Keratinocyte (primary cell): ENCODE measurements at regions not wholly inside any gene's neighbourhood (a gene's known extent, or its start where the extent isn't known, plus 50 kb on each side); places are given as distances from the start of the nearest gene placed in this dataset.

ENCODE experiments used
- DNase-seq: peaks from one replicate; pipeline ENCODE4 v3.0.0-alpha.2; 2011; ENCODE audit warnings: low read depth, missing footprints, low spot score
- FAIRE-seq: peaks from 2 replicates; lab custom pipeline; 2011; peaks lifted over from hg19 to GRCh38; lab: Jason Lieb, UNC
- H2AFZ ChIP-seq: 2 replicates; pipeline ENCODE4 v1.6.0; 2012; ENCODE audit warnings: low read length, control low read depth, inconsistent platforms; ENCODE audit not compliant: control insufficient read depth
- H3K27ac ChIP-seq: 2 replicates; pipeline ENCODE4 v1.5.1; 2011; ENCODE audit warnings: low read length; ENCODE audit not compliant: control insufficient read depth, insufficient read depth
- H3K27me3 ChIP-seq: 3 replicates; pipeline ENCODE4 v1.6.0; 2011; ENCODE audit warnings: low read length; ENCODE audit not compliant: control insufficient read depth, insufficient read depth; ENCODE audit errors: extremely low read depth
- H3K36me3 ChIP-seq, 2 experiments: 2 replicates in 1 of 2; 3 replicates in 1 of 2; pipeline ENCODE4 v1.5.1; 2011; ENCODE audit warnings: low read length in 2 of 2, mild to moderate bottlenecking in 1 of 2; ENCODE audit not compliant: control insufficient read depth in 2 of 2, insufficient read depth in 2 of 2; ENCODE audit errors: extremely low read depth in 1 of 2
- H3K4me1 ChIP-seq: 3 replicates; pipeline ENCODE4 v1.5.1; 2011; ENCODE audit warnings: low read length; ENCODE audit not compliant: control insufficient read depth, insufficient read depth; ENCODE audit errors: extremely low read depth
- H3K4me2 ChIP-seq: 3 replicates; pipeline ENCODE4 v1.6.0; 2011; ENCODE audit warnings: low read depth, low read length; ENCODE audit not compliant: control insufficient read depth, insufficient read depth; ENCODE audit errors: extremely low read depth
- H3K4me3 ChIP-seq, 3 experiments: fragments of 200-600 bp in 1 of 3; sonication (generic) in 1 of 3; 2 replicates in 2 of 3; 3 replicates in 1 of 3; pipeline ENCODE4 v1.5.1; 2011 to 2016; ENCODE audit warnings: low read length in 3 of 3, mild to moderate bottlenecking in 3 of 3, control low read depth in 2 of 3, inconsistent platforms in 1 of 3, low read depth in 1 of 3, mixed read lengths in 1 of 3, mixed run types in 1 of 3, moderate library complexity in 1 of 3; ENCODE audit not compliant: control insufficient read depth in 2 of 3, insufficient read depth in 2 of 3; ENCODE audit errors: extremely low read depth in 1 of 3
- H3K79me2 ChIP-seq: 2 replicates; pipeline ENCODE4 v1.6.0; 2012; ENCODE audit warnings: low read length; ENCODE audit not compliant: control insufficient read depth, insufficient read depth
- H3K9ac ChIP-seq: 3 replicates; pipeline ENCODE4 v1.6.0; 2011; ENCODE audit warnings: low read length; ENCODE audit not compliant: control insufficient read depth, insufficient read depth; ENCODE audit errors: extremely low read depth
- H3K9me1 ChIP-seq: 3 replicates; pipeline ENCODE4 v1.6.0; 2011; ENCODE audit warnings: low read length; ENCODE audit not compliant: control insufficient read depth, insufficient read depth; ENCODE audit errors: extremely low read depth
- H3K9me3 ChIP-seq: 2 replicates; pipeline ENCODE4 v1.5.1; 2012; ENCODE audit warnings: low read depth, low read length; ENCODE audit not compliant: control insufficient read depth
- H4K20me1 ChIP-seq: 3 replicates; pipeline ENCODE4 v1.6.0; 2011; ENCODE audit warnings: low read length; ENCODE audit not compliant: control insufficient read depth, insufficient read depth; ENCODE audit errors: extremely low read depth
- EZH2 ChIP-seq: IDR thresholded peaks from one replicate; pipeline ENCODE4 v1.6.1; 2012; ENCODE audit warnings: inconsistent platforms, mild to moderate bottlenecking, low read length, moderate library complexity
- dilution Hi-C: fragments of 300-500 bp; cut with MboI; formaldehyde crosslinking; loops from one replicate; pipeline ENCODE4 v1.7.0; 2020; ENCODE audit warnings: low sequenced_read_pairs; ENCODE audit not compliant: extremely low pct_ligation_motif_present
- TF ChIP-seq, protein P1 (sequence below), 3 experiments: IDR thresholded peaks in 1 of 3; conservative IDR thresholded peaks in 1 of 3; optimal IDR thresholded peaks in 1 of 3; 2 replicates in 2 of 3; 3 replicates in 1 of 3; pipeline versions ENCODE3 to v1.5.1; 2011; ENCODE audit warnings: low read length in 3 of 3, mild to moderate bottlenecking in 3 of 3, moderate library complexity in 2 of 3, control low read depth in 1 of 3, inconsistent platforms in 1 of 3; ENCODE audit not compliant: insufficient read depth in 2 of 3; ENCODE audit errors: extremely low read depth in 1 of 3

DNA sequence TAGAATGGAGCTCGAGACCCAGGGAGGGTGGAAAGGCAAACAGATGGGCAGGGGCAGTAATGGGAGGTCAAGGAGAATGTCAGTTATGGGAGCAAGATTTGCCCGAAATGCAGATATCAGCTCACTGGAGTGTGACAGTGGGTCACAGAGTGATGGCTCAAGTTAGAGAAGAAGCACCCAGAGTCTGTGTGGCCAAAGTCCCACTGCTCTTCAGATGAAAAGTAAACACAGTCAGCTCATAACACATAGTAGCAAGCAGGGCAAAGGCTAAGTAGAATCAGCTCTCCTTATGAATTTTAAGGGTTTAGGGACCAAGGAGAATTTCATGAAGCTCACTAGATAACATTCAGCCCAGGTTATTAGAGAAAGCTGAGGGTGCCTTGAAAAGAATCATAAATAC is 264.9 kb upstream of the MON1B start:
- Histone ChIP-seq H3K79me2 (no peaks in the 10 kb centered on the region), H3K9ac (no peak overlapping the region), H3K4me2 (no peak overlapping the region), H3K27me3 (no peaks in the 10 kb centered on the region), H3K36me3 (no peaks in the 10 kb centered on the region), H2AFZ (no peak overlapping the region), H3K27ac (no peak overlapping the region), H3K9me1 (no peaks in the 10 kb centered on the region), H3K4me3 (no peak overlapping the region), H3K4me1 (no peaks in the 10 kb centered on the region), H4K20me1 (no peaks in the 10 kb centered on the region), H3K9me3 (no peaks in the 10 kb centered on the region)
- no peak for DNase-seq
- FAIRE-seq = no peak
- TF ChIP-seq EZH2 = no peak
- TF ChIP-seq, protein P1, sequence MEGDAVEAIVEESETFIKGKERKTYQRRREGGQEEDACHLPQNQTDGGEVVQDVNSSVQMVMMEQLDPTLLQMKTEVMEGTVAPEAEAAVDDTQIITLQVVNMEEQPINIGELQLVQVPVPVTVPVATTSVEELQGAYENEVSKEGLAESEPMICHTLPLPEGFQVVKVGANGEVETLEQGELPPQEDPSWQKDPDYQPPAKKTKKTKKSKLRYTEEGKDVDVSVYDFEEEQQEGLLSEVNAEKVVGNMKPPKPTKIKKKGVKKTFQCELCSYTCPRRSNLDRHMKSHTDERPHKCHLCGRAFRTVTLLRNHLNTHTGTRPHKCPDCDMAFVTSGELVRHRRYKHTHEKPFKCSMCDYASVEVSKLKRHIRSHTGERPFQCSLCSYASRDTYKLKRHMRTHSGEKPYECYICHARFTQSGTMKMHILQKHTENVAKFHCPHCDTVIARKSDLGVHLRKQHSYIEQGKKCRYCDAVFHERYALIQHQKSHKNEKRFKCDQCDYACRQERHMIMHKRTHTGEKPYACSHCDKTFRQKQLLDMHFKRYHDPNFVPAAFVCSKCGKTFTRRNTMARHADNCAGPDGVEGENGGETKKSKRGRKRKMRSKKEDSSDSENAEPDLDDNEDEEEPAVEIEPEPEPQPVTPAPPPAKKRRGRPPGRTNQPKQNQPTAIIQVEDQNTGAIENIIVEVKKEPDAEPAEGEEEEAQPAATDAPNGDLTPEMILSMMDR (optimal IDR thresholded peaks at IDR 0.05 in 1 of 3, IDR thresholded peaks at IDR 0.05 in 1 of 3, conservative IDR thresholded peaks at IDR 0.05 in 1 of 3; ENCODE audit: extremely low read depth in 1 of 3, insufficient read depth in 2 of 3, low read length in 3 of 3) = no peak
- dilution Hi-C loops = no loop called here

DNA sequence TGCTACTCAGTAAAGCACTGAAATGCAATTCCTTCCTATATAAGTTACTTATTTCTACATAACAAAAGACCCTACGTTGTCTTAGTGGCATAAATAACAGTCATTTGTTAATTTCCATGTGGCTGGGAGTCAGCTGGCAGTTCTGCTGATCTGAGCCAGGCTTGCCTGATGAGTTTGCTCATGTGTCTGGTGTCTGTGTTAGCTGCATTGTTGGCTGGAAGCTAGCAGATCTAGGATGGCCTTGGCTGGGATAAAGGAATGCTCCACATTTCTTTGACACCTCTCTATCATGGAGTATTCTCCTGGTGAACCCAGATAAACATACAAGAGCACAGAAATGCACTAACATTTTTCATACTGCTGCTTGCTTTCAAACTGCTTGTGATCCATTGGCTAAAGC is 264.4 kb upstream of the MON1B start:
- H2AFZ ChIP-seq = no peak overlapping the region

More for the DNA sequence above, 264.4 kb upstream of the MON1B start:
- no peaks in the 10 kb centered on the region for H3K4me1 ChIP-seq
- H3K36me3 ChIP-seq = no peaks in the 10 kb centered on the region
- DNase-seq = no peak
- no peaks in the 10 kb centered on the region for H3K79me2 ChIP-seq
- no peak overlapping the region for H3K9ac ChIP-seq
- H3K9me3 ChIP-seq = no peaks in the 10 kb centered on the region
- H3K27me3 ChIP-seq = no peaks in the 10 kb centered on the region
- no peak overlapping the region for H3K27ac ChIP-seq
- no peak for TF ChIP-seq EZH2
- TF ChIP-seq, protein P1 (optimal IDR thresholded peaks at IDR 0.05 in 1 of 3, IDR thresholded peaks at IDR 0.05 in 1 of 3, conservative IDR thresholded peaks at IDR 0.05 in 1 of 3; ENCODE audit: extremely low read depth in 1 of 3, insufficient read depth in 2 of 3, low read length in 3 of 3) = no peak
- no peak overlapping the region for H3K4me2 ChIP-seq
- no peak for FAIRE-seq
- dilution Hi-C loops = no loop called here
- no peak overlapping the region for H3K4me3 ChIP-seq
- H3K9me1 ChIP-seq = no peaks in the 10 kb centered on the region
- no peaks in the 10 kb centered on the region for H4K20me1 ChIP-seq
